ENCODE measurements at regions not wholly inside any gene's neighbourhood (a gene's known extent, or its start where the extent isn't known, plus 50 kb on each side); places are given as distances from the start of the nearest gene placed in this dataset.

DNA sequence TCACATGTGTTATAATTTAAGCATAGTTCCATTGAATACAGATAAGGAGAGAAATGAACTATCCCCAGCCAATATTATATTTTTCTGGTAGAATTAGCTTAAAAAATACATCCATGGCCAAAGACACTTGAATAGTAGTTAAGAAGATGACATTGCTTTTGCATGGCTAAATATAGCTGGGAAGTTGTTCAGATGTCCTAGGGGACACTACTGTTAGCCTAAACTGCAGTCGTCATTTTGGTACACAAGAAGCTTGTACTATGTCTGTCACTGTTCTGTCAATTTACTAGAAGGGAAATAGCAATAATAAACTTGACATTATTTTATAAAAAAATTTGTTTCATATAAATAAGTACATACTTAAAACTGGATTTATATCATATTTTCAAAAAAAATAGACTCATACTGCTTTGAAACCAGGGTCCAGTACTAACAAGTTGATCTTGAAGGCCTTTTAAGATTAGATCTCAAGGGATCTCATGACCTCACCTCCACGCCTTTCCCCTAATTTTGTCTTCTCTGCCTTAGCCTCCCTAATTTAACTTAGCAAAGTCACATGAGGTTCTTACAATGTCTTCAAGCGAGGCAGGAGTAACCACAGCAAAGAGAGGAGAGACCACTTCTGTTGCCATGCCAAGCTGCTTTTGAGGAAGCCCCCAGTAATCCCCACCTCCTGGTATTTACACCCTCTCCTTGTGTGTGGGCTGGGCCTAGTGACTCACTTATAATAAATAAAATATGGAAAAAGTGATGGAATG, 81.0 kb downstream of the AVPR1A start (continued):
- TF ChIP-seq, protein P1, sequence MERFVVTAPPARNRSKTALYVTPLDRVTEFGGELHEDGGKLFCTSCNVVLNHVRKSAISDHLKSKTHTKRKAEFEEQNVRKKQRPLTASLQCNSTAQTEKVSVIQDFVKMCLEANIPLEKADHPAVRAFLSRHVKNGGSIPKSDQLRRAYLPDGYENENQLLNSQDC (CRISPR knock-in tag; IDR thresholded peaks at IDR 0.05), result no peak
- no peak for TF ChIP-seq HEY1 (CRISPR knock-in tag; IDR thresholded peaks at IDR 0.05; ENCODE audit: borderline replicate concordance)
- TF ChIP-seq, protein P2, sequence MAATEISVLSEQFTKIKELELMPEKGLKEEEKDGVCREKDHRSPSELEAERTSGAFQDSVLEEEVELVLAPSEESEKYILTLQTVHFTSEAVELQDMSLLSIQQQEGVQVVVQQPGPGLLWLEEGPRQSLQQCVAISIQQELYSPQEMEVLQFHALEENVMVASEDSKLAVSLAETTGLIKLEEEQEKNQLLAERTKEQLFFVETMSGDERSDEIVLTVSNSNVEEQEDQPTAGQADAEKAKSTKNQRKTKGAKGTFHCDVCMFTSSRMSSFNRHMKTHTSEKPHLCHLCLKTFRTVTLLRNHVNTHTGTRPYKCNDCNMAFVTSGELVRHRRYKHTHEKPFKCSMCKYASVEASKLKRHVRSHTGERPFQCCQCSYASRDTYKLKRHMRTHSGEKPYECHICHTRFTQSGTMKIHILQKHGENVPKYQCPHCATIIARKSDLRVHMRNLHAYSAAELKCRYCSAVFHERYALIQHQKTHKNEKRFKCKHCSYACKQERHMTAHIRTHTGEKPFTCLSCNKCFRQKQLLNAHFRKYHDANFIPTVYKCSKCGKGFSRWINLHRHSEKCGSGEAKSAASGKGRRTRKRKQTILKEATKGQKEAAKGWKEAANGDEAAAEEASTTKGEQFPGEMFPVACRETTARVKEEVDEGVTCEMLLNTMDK (IDR thresholded peaks at IDR 0.05; ENCODE audit: borderline replicate concordance, insufficient read depth, low read depth, low read length, poor library complexity, severe bottlenecking), result no peak
- TF ChIP-seq, protein P3, sequence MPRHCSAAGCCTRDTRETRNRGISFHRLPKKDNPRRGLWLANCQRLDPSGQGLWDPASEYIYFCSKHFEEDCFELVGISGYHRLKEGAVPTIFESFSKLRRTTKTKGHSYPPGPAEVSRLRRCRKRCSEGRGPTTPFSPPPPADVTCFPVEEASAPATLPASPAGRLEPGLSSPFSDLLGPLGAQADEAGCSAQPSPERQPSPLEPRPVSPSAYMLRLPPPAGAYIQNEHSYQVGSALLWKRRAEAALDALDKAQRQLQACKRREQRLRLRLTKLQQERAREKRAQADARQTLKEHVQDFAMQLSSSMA (CRISPR knock-in tag; IDR thresholded peaks at IDR 0.05), result no peak
- TF ChIP-seq HCFC1 (IDR thresholded peaks at IDR 0.05; ENCODE audit: low read depth, low read length), result no peak
- TF ChIP-seq NBN (IDR thresholded peaks at IDR 0.05; ENCODE audit: low read depth), result no peak
- TF ChIP-seq, protein P4, sequence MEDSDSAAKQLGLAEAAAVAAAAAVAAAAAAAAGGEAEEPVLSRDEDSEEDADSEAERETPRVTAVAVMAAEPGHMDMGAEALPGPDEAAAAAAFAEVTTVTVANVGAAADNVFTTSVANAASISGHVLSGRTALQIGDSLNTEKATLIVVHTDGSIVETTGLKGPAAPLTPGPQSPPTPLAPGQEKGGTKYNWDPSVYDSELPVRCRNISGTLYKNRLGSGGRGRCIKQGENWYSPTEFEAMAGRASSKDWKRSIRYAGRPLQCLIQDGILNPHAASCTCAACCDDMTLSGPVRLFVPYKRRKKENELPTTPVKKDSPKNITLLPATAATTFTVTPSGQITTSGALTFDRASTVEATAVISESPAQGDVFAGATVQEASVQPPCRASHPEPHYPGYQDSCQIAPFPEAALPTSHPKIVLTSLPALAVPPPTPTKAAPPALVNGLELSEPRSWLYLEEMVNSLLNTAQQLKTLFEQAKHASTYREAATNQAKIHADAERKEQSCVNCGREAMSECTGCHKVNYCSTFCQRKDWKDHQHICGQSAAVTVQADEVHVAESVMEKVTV (CRISPR knock-in tag; IDR thresholded peaks at IDR 0.05), result no peak
- TF ChIP-seq, protein P5, sequence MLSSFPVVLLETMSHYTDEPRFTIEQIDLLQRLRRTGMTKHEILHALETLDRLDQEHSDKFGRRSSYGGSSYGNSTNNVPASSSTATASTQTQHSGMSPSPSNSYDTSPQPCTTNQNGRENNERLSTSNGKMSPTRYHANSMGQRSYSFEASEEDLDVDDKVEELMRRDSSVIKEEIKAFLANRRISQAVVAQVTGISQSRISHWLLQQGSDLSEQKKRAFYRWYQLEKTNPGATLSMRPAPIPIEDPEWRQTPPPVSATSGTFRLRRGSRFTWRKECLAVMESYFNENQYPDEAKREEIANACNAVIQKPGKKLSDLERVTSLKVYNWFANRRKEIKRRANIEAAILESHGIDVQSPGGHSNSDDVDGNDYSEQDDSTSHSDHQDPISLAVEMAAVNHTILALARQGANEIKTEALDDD (IDR thresholded peaks at IDR 0.05), result no peak
- TF ChIP-seq ZC3H8 (IDR thresholded peaks at IDR 0.05), result no peak
- TF ChIP-seq CBX1 (IDR thresholded peaks at IDR 0.05; ENCODE audit: low read depth), result no peak
- TF ChIP-seq, protein P6, sequence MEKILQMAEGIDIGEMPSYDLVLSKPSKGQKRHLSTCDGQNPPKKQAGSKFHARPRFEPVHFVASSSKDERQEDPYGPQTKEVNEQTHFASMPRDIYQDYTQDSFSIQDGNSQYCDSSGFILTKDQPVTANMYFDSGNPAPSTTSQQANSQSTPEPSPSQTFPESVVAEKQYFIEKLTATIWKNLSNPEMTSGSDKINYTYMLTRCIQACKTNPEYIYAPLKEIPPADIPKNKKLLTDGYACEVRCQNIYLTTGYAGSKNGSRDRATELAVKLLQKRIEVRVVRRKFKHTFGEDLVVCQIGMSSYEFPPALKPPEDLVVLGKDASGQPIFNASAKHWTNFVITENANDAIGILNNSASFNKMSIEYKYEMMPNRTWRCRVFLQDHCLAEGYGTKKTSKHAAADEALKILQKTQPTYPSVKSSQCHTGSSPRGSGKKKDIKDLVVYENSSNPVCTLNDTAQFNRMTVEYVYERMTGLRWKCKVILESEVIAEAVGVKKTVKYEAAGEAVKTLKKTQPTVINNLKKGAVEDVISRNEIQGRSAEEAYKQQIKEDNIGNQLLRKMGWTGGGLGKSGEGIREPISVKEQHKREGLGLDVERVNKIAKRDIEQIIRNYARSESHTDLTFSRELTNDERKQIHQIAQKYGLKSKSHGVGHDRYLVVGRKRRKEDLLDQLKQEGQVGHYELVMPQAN (IDR thresholded peaks at IDR 0.05; ENCODE audit: borderline replicate concordance), result no peak
- no peak for TF ChIP-seq KDM4B (IDR thresholded peaks at IDR 0.05; ENCODE audit: borderline replicate concordance in 2 of 2, low read depth in 1 of 2)

All from K562 (cell line).